Loucy (cell line): ENCODE measurements at regions not wholly inside any gene's neighbourhood (a gene's known extent, or its start where the extent isn't known, plus 50 kb on each side); places are given as distances from the start of the nearest gene placed in this dataset.

Experiments
- H2AFZ ChIP-seq: fragments of 200-600 bp; sonication (generic); 2 replicates; pipeline ENCODE4 v1.6.0; 2016; ENCODE audit warnings: antibody characterized with exemption, mild to moderate bottlenecking, low read length, moderate library complexity
- H3F3A ChIP-seq: fragments of 200-600 bp; 2 replicates; pipeline ENCODE4 v1.6.0; 2016; ENCODE audit warnings: antibody characterized with exemption, low read depth, mild to moderate bottlenecking
- H3K27me3 ChIP-seq: fragments of 200-600 bp; sonication (generic); 2 replicates; pipeline ENCODE4 v1.6.1; 2014; ENCODE audit warnings: low read length, mild to moderate bottlenecking; ENCODE audit not compliant: insufficient read depth, poor library complexity, severe bottlenecking
- H3K36me3 ChIP-seq: fragments of 200-600 bp; sonication (generic); 2 replicates; pipeline ENCODE4 v1.6.1; 2016; ENCODE audit warnings: low read length; ENCODE audit not compliant: insufficient read depth
- H3K4me1 ChIP-seq: fragments of 200-600 bp; sonication (generic); 2 replicates; pipeline ENCODE4 v1.5.1; 2014; ENCODE audit warnings: low read length, mild to moderate bottlenecking; ENCODE audit not compliant: insufficient read depth, poor library complexity, severe bottlenecking
- H3K4me2 ChIP-seq: fragments of 200-600 bp; sonication (generic); 2 replicates; pipeline ENCODE4 v1.6.0; 2014; ENCODE audit warnings: antibody characterized with exemption, low read length, low read depth, mild to moderate bottlenecking; ENCODE audit not compliant: poor library complexity, severe bottlenecking
- H3K4me3 ChIP-seq: fragments of 200-600 bp; sonication (generic); 2 replicates; pipeline ENCODE4 v1.5.1; 2014; ENCODE audit warnings: low read length, mild to moderate bottlenecking, mixed read lengths; ENCODE audit not compliant: poor library complexity, severe bottlenecking
- H3K79me2 ChIP-seq: fragments of 200-600 bp; sonication (generic); 2 replicates; pipeline ENCODE4 v1.6.1; 2014; ENCODE audit warnings: low read length; ENCODE audit not compliant: insufficient read depth
- H3K9ac ChIP-seq: fragments of 200-600 bp; sonication (generic); 2 replicates; pipeline ENCODE4 v1.6.0; 2014; ENCODE audit warnings: mild to moderate bottlenecking, low read depth, low read length, moderate library complexity; ENCODE audit not compliant: poor library complexity, severe bottlenecking
- H3K9me2 ChIP-seq: fragments of 200-600 bp; sonication (generic); replicated peaks from 2 replicates; pipeline ENCODE4 v1.6.1; 2016; ENCODE audit warnings: low read depth, low read length, mixed read lengths
- H3K9me3 ChIP-seq: fragments of 200-600 bp; sonication (generic); 2 replicates; pipeline ENCODE4 v1.6.1; 2014; ENCODE audit warnings: mild to moderate bottlenecking, antibody characterized with exemption, low read length, low read depth; ENCODE audit not compliant: insufficient read depth
- H4K20me1 ChIP-seq: fragments of 200-600 bp; sonication (generic); 2 replicates; pipeline ENCODE4 v1.6.0; 2014; ENCODE audit warnings: antibody characterized with exemption, low read length, mild to moderate bottlenecking; ENCODE audit not compliant: insufficient read depth, poor library complexity, severe bottlenecking
- EZH2phosphoT487 ChIP-seq: fragments of 200-600 bp; IDR thresholded peaks from 2 replicates; pipeline ENCODE4 v1.6.1; 2018; ENCODE audit warnings: antibody characterized with exemption, mild to moderate bottlenecking, moderate library complexity, borderline replicate concordance
- TF ChIP-seq, protein P1 (sequence below): fragments of 200-600 bp; sonication (generic); conservative IDR thresholded peaks from 2 replicates; pipeline ENCODE4 v1.5.1; 2014; ENCODE audit warnings: mild to moderate bottlenecking, antibody characterized with exemption, low read length

DNA sequence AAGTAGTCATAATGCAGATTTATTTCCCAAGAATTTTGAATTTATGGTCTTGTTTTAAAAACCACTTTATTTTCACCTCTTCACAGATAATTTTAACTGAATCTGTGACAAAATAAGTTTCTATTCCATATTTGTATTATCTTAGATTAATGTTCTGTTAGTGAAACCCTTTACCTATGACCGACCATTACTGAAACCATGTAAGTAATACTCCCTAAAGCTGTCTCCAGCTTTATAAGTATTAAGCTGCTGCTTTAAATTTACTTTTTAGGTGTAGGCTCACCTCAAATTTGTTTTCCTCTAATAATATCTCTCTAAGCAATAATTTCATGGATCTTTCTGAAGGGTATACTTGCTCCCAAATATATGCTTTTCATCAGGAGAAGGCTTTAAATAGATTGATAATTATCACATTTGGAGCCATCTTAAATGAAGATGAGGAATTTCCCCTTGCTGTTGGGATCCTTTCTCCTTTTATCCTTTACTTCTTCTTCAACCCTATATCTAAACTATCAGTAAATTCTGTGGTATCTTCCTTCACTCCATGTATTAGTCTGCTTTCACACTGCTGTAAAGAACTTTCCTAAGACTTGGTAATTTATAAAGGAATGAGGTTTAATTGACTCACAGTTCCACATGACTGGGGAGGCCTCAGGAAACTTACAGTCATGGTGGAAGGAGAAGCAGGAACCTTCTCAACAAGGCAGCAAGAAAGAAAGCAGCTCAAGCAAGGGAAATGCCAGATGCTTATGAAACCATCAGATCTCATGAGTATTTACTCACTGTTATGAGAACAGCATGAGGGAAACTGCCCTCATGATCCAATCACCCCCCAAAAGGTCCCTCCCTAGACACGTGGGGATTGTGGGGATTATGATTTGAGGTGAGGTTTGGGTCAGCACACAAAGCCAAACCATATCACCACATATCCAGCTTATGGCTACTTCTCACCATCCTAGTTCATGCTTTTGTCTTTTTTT, 92.3 kb upstream of the P2RY1 start:
- Histone ChIP-seq H3K9ac (no peak overlapping the region), H3K36me3 (no peaks in the 10 kb centered on the region), H3K9me2 (no peaks in the 10 kb centered on the region), H4K20me1 (no peaks in the 10 kb centered on the region), H3K4me2 (no peak overlapping the region), H2AFZ (no peak overlapping the region), H3F3A (no peaks in the 10 kb centered on the region), H3K79me2 (no peaks in the 10 kb centered on the region), H3K4me1 (peaks cover 14% of the 10 kb centered on the region), H3K4me3 (no peak overlapping the region), H3K27me3 (no peaks in the 10 kb centered on the region), H3K9me3 (no peaks in the 10 kb centered on the region)
- TF ChIP-seq EZH2phosphoT487 = no peak
- TF ChIP-seq, protein P1, sequence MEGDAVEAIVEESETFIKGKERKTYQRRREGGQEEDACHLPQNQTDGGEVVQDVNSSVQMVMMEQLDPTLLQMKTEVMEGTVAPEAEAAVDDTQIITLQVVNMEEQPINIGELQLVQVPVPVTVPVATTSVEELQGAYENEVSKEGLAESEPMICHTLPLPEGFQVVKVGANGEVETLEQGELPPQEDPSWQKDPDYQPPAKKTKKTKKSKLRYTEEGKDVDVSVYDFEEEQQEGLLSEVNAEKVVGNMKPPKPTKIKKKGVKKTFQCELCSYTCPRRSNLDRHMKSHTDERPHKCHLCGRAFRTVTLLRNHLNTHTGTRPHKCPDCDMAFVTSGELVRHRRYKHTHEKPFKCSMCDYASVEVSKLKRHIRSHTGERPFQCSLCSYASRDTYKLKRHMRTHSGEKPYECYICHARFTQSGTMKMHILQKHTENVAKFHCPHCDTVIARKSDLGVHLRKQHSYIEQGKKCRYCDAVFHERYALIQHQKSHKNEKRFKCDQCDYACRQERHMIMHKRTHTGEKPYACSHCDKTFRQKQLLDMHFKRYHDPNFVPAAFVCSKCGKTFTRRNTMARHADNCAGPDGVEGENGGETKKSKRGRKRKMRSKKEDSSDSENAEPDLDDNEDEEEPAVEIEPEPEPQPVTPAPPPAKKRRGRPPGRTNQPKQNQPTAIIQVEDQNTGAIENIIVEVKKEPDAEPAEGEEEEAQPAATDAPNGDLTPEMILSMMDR = no peak

DNA sequence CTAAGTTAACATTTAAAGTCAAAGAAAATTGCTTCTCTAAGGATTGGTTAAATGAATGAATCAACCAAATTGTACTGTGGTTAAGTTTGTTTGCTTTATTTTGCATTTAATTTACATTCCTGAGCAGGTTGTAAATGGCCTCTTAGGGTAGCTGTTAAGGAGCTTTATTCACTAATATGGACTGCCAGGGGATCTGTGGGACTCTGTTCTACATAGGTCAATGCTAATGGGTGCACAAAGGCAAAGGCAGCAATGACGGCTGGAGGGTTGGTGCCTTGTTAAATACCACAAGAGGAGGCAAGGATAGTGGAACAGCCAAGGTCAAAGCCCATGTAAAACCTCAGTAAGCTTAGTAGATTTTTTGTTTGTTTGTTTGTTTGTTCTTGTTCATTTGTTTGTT, 89.3 kb upstream of the P2RY1 start:
- Histone ChIP-seq H3K4me3 (no peak overlapping the region), H3K9me3 (peaks cover 6% of the 10 kb centered on the region; the same call in 1 of the 2 replicates)
- TF ChIP-seq EZH2phosphoT487 = no peak
- TF ChIP-seq, protein P1 = no peak

DNA sequence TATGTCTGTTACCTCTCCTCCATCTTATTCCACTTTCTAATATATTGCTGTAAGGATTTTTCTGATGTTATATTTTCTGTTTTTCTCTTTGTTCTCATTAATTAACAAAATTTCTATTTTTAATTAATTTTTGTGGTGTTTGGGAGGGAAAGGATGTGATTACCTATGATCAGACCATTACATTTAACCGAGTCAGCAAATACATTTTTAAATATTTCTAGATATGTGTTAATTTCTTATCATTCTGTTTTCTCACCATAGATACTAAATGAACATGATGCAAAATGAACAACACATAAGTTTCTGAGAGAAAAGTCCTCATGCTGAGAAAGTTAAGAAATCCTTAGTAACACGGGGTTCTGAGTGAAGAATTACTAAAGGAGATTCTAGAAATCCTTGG, 80.6 kb upstream of the P2RY1 start:
- Histone ChIP-seq H3K79me2 (no peaks in the 10 kb centered on the region), H3K27me3 (no peaks in the 10 kb centered on the region), H3K9me2 (no peaks in the 10 kb centered on the region), H3K4me1 (peaks cover 15% of the 10 kb centered on the region), H3K4me2 (no peak overlapping the region), H3K36me3 (no peaks in the 10 kb centered on the region), H3K4me3 (no peak overlapping the region), H2AFZ (no peak overlapping the region), H3F3A (no peaks in the 10 kb centered on the region), H4K20me1 (no peaks in the 10 kb centered on the region), H3K9me3 (peaks cover 8% of the 10 kb centered on the region; the same call in 1 of the 2 replicates), H3K9ac (no peak overlapping the region)
- TF ChIP-seq EZH2phosphoT487 = no peak
- TF ChIP-seq, protein P1 = no peak

More for the DNA sequence above, 89.3 kb upstream of the P2RY1 start:
- no peaks in the 10 kb centered on the region for H3K36me3 ChIP-seq
- H3K4me1 ChIP-seq = no peaks in the 10 kb centered on the region
- H3K9ac ChIP-seq = no peak overlapping the region
- no peaks in the 10 kb centered on the region for H3F3A ChIP-seq
- H4K20me1 ChIP-seq = no peaks in the 10 kb centered on the region
- no peak overlapping the region for H2AFZ ChIP-seq
- no peak overlapping the region for H3K4me2 ChIP-seq
- no peaks in the 10 kb centered on the region for H3K27me3 ChIP-seq
- H3K9me2 ChIP-seq = no peaks in the 10 kb centered on the region
- H3K79me2 ChIP-seq = no peaks in the 10 kb centered on the region
